GM21447 (cell line): ENCODE measurements at regions not wholly inside any gene's neighbourhood (a gene's known extent, or its start where the extent isn't known, plus 50 kb on each side); places are given as distances from the start of the nearest gene placed in this dataset.
A peak's percentile ranks its signal among the peaks of the same experiment; 100 is the strongest.

Source experiments
- ATAC-seq: cut with Tn5 transposase; IDR thresholded peaks from one replicate; pipeline ENCODE4 v1.9.1; 2021; ENCODE audit not compliant: unreplicated experiment

GRCh38 chr2:226680719-226681118, 118.9 kb downstream of the IRS1 start:
- ATAC-seq: no peak

GRCh38 chr2:226679389-226680065, 120.1 kb downstream of the IRS1 start:
- no peak for ATAC-seq

- no peak for ATAC-seq
These were observed 121.2 kb downstream of the IRS1 start for GRCh38 chr2:226678422-226678821.

- ATAC-seq: no peak
These were observed 122.5 kb downstream of the IRS1 start for GRCh38 chr2:226677080-226677479.

GRCh38 chr2:226676618-226677017, 123.0 kb downstream of the IRS1 start:
- ATAC-seq: no peak

GRCh38 chr2:226674123-226674522, 125.5 kb downstream of the IRS1 start:
- no peak for ATAC-seq

- ATAC-seq: no peak
These were observed 126.3 kb downstream of the IRS1 start for GRCh38 chr2:226673314-226673723.

- ATAC-seq: no peak
These were observed 128.4 kb downstream of the IRS1 start for GRCh38 chr2:226671141-226671676.

- peak; percentile 78 for ATAC-seq
These were observed 129.7 kb downstream of the IRS1 start for GRCh38 chr2:226669905-226670304.

- ATAC-seq: no peak
These were observed 130.4 kb downstream of the IRS1 start for GRCh38 chr2:226669249-226669648.

- ATAC-seq: no peak
These were observed 131.9 kb downstream of the IRS1 start for GRCh38 chr2:226667736-226668135.

- ATAC-seq: no peak
These were observed 134.3 kb downstream of the IRS1 start for GRCh38 chr2:226665306-226665831.

GRCh38 chr2:226664661-226665060, 135.0 kb downstream of the IRS1 start:
- no peak for ATAC-seq

GRCh38 chr2:226664140-226664539, 135.5 kb downstream of the IRS1 start:
- no peak for ATAC-seq

- no peak for ATAC-seq
These were observed 137.7 kb downstream of the IRS1 start for GRCh38 chr2:226661789-226662545.

- ATAC-seq: no peak
These were observed 139.1 kb downstream of the IRS1 start for GRCh38 chr2:226660526-226660925.

GRCh38 chr2:226660124-226660523, 139.5 kb downstream of the IRS1 start:
- ATAC-seq: no peak

- no peak for ATAC-seq
These were observed 140.2 kb downstream of the IRS1 start for GRCh38 chr2:226659410-226659809.

GRCh38 chr2:226658555-226658954, 141.1 kb downstream of the IRS1 start:
- ATAC-seq: no peak

- no peak for ATAC-seq
These were observed 142.1 kb downstream of the IRS1 start for GRCh38 chr2:226657340-226658053.

- ATAC-seq: no peak
These were observed 143.3 kb downstream of the IRS1 start for GRCh38 chr2:226656367-226656766.
